Brain microvascular endothelial cell (primary cell): ENCODE measurements at regions not wholly inside any gene's neighbourhood (a gene's known extent, or its start where the extent isn't known, plus 50 kb on each side); places are given as distances from the start of the nearest gene placed in this dataset.

Experiments used
- DNase-seq: peaks from one replicate; pipeline ENCODE4 v3.0.0-alpha.2; 2020
- H3K27ac ChIP-seq: fragments of 250-450 bp; sonication (Bioruptor Pico); 2 replicates; pipeline ENCODE4 v1.5.1; 2020; ENCODE audit warnings: mild to moderate bottlenecking, moderate library complexity
- H3K27me3 ChIP-seq: fragments of 250-450 bp; sonication (Bioruptor Pico); replicated peaks from 2 replicates; pipeline ENCODE4 v1.5.1; 2020; ENCODE audit warnings: mild to moderate bottlenecking
- H3K36me3 ChIP-seq: fragments of 250-450 bp; sonication (Bioruptor Pico); replicated peaks from 2 replicates; pipeline ENCODE4 v1.5.1; 2020; ENCODE audit warnings: mild to moderate bottlenecking
- H3K4me3 ChIP-seq: 2 replicates; pipeline ENCODE4 v1.5.1; 2011; ENCODE audit warnings: low read depth, mild to moderate bottlenecking, control low read depth, low read length, moderate library complexity
- in situ Hi-C: cut with HindIII; loops from 2 replicates; pipeline ENCODE4 v1.10.0; 2017; ENCODE audit warnings: low sequenced_read_pairs, low pct_ligation_motif_present
- TF ChIP-seq, protein P1 (sequence below): IDR thresholded peaks from 2 replicates; pipeline ENCODE4 v1.5.1; 2011; ENCODE audit warnings: low read depth, mild to moderate bottlenecking, moderate library complexity, low read length, control low read depth, inconsistent platforms; ENCODE audit errors: missing control alignments

GRCh38 chr11:41609511-41609910 lies 150.1 kb upstream of the LRRC4C start:
- Histone ChIP-seq H3K4me3 (no peak overlapping the region), H3K27ac (no peak overlapping the region), H3K27me3 (no peaks in the 10 kb centered on the region), H3K36me3 (no peaks in the 10 kb centered on the region)
- no peak for DNase-seq
- TF ChIP-seq, protein P1, sequence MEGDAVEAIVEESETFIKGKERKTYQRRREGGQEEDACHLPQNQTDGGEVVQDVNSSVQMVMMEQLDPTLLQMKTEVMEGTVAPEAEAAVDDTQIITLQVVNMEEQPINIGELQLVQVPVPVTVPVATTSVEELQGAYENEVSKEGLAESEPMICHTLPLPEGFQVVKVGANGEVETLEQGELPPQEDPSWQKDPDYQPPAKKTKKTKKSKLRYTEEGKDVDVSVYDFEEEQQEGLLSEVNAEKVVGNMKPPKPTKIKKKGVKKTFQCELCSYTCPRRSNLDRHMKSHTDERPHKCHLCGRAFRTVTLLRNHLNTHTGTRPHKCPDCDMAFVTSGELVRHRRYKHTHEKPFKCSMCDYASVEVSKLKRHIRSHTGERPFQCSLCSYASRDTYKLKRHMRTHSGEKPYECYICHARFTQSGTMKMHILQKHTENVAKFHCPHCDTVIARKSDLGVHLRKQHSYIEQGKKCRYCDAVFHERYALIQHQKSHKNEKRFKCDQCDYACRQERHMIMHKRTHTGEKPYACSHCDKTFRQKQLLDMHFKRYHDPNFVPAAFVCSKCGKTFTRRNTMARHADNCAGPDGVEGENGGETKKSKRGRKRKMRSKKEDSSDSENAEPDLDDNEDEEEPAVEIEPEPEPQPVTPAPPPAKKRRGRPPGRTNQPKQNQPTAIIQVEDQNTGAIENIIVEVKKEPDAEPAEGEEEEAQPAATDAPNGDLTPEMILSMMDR: no peak
- in situ Hi-C loops: no loop called here

DNA sequence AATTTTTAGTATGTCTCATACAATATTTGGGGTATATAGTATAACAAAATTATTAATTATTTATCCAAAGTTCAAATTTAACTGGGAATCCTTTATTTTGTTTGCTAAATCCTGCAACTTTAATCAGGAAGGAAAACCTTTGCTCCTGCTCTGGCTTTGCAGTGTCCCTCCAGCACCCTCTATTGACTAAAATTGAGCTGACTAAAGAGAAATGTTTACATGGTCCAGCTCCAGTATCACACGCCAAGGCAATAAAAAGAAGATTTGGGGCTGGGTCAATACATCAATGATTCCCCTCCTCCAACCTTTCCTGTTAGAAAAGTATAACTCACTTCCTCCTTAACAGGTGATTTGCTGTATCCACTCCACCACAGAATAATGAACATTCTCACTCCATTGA lies 153.0 kb upstream of the LRRC4C start:
- in situ Hi-C loops: no loop called here
- Histone ChIP-seq H3K27me3 (no peaks in the 10 kb centered on the region), H3K4me3 (no peak overlapping the region), H3K27ac (no peak overlapping the region), H3K36me3 (no peaks in the 10 kb centered on the region)
- DNase-seq: no peak
- TF ChIP-seq, protein P1: no peak

DNA sequence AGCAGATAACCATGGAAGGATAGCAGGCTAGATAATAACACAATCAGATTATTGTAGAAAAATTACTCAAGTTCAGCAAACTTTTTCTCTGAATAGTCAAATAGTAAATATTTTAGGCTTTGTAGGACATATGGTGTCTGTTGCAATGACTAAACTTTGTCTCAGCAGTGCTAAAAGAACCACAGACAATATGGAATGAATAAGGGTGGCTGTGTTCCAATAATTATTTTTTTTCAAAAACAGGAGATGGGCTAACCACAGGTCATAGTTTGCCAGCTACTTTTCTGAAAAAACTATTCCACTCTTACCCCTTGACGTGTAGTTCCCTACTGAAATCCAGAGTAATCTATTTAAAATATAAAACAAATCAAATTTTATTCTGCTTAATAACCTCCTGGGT lies 153.9 kb upstream of the LRRC4C start:
- DNase-seq: no peak
- in situ Hi-C loops: no loop called here
- Histone ChIP-seq H3K4me3 (no peak overlapping the region), H3K27ac (no peak overlapping the region), H3K27me3 (no peaks in the 10 kb centered on the region), H3K36me3 (no peaks in the 10 kb centered on the region)
- TF ChIP-seq, protein P1: no peak

- no peak overlapping the region for H3K4me3 ChIP-seq
- in situ Hi-C loops: no loop called here
- H3K36me3 ChIP-seq: no peaks in the 10 kb centered on the region
- H3K27ac ChIP-seq: no peak overlapping the region
- no peak for DNase-seq
- H3K27me3 ChIP-seq: no peaks in the 10 kb centered on the region
- TF ChIP-seq, protein P1: no peak
Observed at GRCh38 chr11:41622707-41623359, 163.4 kb upstream of the LRRC4C start.

- H3K36me3 ChIP-seq: no peaks in the 10 kb centered on the region
- H3K4me3 ChIP-seq: no peak overlapping the region
- in situ Hi-C loops: no loop called here
- DNase-seq: no peak
- TF ChIP-seq, protein P1: no peak
- H3K27me3 ChIP-seq: no peaks in the 10 kb centered on the region
- no peak overlapping the region for H3K27ac ChIP-seq
Observed at GRCh38 chr11:41659985-41660384, 200.5 kb upstream of the LRRC4C start.

DNA sequence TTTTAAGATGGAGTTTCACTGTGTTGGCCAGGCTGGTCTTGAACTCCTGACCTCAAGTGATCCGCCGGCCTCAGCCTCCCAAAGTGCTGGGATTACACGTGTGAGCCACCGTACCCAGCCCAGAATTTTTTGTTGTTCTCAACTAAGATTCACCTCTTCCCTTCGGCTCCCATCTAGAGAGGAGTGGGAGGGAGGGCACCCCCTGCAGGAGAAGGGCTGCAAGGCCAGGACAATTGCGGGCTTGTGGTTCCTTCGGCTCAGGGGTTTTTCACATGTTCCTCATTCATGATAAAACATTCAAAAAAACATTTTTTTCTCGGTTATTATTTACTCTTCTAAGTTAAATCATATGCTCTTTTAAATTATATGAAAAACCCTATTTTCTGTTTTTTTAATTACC lies 201.1 kb upstream of the LRRC4C start:
- TF ChIP-seq, protein P1: peak; percentile 17
- H3K27ac ChIP-seq: no peak overlapping the region
- no peak for DNase-seq
- H3K36me3 ChIP-seq: no peaks in the 10 kb centered on the region
- no peak overlapping the region for H3K4me3 ChIP-seq
- no peaks in the 10 kb centered on the region for H3K27me3 ChIP-seq
- in situ Hi-C loops: no loop called here
